ENCODE measurements at regions not wholly inside any gene's neighbourhood (a gene's known extent, or its start where the extent isn't known, plus 50 kb on each side); places are given as distances from the start of the nearest gene placed in this dataset.

- TF ChIP-seq CTCF (IDR thresholded peaks at IDR 0.05) (no peak), POLR2A (IDR thresholded peaks at IDR 0.05) (no peak), EP300 (IDR thresholded peaks at IDR 0.05) (no peak)
Observed at GRCh38 chr17:5718726-5719125, 134.4 kb upstream of the NLRP1 start.

Measured in tibial nerve (tissue), 4 donors.